ENCODE measurements at regions not wholly inside any gene's neighbourhood (a gene's known extent, or its start where the extent isn't known, plus 50 kb on each side); places are given as distances from the start of the nearest gene placed in this dataset.

DNA sequence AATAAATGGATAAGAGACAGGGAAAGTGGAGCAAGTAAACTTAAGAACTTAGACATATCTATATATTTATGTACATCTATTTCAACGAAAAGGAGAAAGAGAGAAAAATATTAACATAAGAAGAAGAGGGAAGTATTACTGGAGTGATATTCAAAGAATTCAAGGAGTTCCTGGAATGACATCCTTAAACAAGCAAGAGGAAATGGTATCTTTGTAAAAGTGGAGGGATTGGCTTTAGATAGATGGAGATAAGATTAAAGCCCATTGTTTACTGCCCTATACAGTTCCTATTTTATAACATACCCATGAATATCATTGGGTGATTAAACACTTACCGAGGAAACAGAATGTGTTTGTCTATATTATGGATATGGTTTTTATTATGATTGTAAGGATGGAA is 1036.3 kb downstream of the TTLL7 start:
- no peak overlapping the region for H3K9ac ChIP-seq
- no peaks in the 10 kb centered on the region for H4K20me1 ChIP-seq
- no peaks in the 10 kb centered on the region for H3K4me1 ChIP-seq
- H3K4me2 ChIP-seq = no peak overlapping the region
- H3K9me3 ChIP-seq (replicated peaks in 1 of 11) = no peaks in the 10 kb centered on the region
- H3K27me3 ChIP-seq = no peaks in the 10 kb centered on the region
- no peaks in the 10 kb centered on the region for H3K36me3 ChIP-seq
- no peak overlapping the region for H3K27ac ChIP-seq
- no peak overlapping the region for H3K4me3 ChIP-seq
- no peak for TF ChIP-seq Cebpa-rat (IDR thresholded peaks at IDR 0.05)

GRCh38 chr1:82950606-82951200 is 1048.2 kb downstream of the TTLL7 start:
- no peak for TF ChIP-seq Cebpa-rat (IDR thresholded peaks at IDR 0.05)
- H3K27ac ChIP-seq = no peak overlapping the region

DNA sequence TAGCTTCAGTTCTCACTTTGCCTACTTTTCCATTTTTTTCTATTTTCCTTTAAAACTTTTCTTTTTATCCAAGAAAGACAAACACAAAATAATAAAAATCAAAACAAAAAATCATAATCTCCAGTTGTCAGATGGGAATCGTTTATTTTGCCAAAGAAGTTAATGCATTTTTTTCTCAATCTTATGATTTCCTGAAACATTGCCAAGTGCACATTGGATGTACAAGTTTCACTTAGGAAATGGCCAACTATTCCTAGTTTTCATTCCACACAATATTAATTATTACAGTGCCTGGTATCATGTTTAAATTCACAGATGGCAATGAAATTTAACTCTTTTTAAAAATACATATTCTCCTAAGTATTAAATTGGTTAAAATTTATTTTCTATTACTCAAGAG is 1050.5 kb downstream of the TTLL7 start:
- Histone ChIP-seq H3K4me2 (no peak overlapping the region), H3K4me1 (no peaks in the 10 kb centered on the region), H4K20me1 (no peaks in the 10 kb centered on the region), H3K9ac (no peak overlapping the region), H3K36me3 (no peaks in the 10 kb centered on the region), H3K4me3 (no peak overlapping the region), H3K9me3 (replicated peaks in 1 of 11) (no peaks in the 10 kb centered on the region), H3K27ac (no peak overlapping the region), H3K27me3 (no peaks in the 10 kb centered on the region)
- TF ChIP-seq Cebpa-rat (IDR thresholded peaks at IDR 0.05) = no peak

More at GRCh38 chr1:82950606-82951200, 1048.2 kb downstream of the TTLL7 start:
- H3K9me3 ChIP-seq (replicated peaks in 1 of 11) = no peaks in the 10 kb centered on the region
- no peaks in the 10 kb centered on the region for H3K36me3 ChIP-seq
- H3K27me3 ChIP-seq = no peaks in the 10 kb centered on the region
- H3K9ac ChIP-seq = no peak overlapping the region
- no peaks in the 10 kb centered on the region for H3K4me1 ChIP-seq
- H4K20me1 ChIP-seq = no peaks in the 10 kb centered on the region
- no peak overlapping the region for H3K4me3 ChIP-seq
- no peak overlapping the region for H3K4me2 ChIP-seq

GRCh38 chr1:82947278-82947677 is 1051.7 kb downstream of the TTLL7 start:
- no peak overlapping the region for H3K27ac ChIP-seq
- no peak overlapping the region for H3K4me3 ChIP-seq
- no peaks in the 10 kb centered on the region for H4K20me1 ChIP-seq
- no peak overlapping the region for H3K4me2 ChIP-seq
- no peaks in the 10 kb centered on the region for H3K4me1 ChIP-seq
- no peak overlapping the region for H3K9ac ChIP-seq
- no peak for TF ChIP-seq Cebpa-rat (IDR thresholded peaks at IDR 0.05)
- no peaks in the 10 kb centered on the region for H3K27me3 ChIP-seq
- no peaks in the 10 kb centered on the region for H3K36me3 ChIP-seq
- H3K9me3 ChIP-seq (replicated peaks in 1 of 11) = no peaks in the 10 kb centered on the region

GRCh38 chr1:82946096-82946605 is 1052.8 kb downstream of the TTLL7 start:
- Histone ChIP-seq H3K9ac (no peak overlapping the region), H3K27me3 (no peaks in the 10 kb centered on the region), H4K20me1 (no peaks in the 10 kb centered on the region), H3K4me1 (no peaks in the 10 kb centered on the region), H3K36me3 (no peaks in the 10 kb centered on the region), H3K27ac (no peak overlapping the region), H3K4me3 (no peak overlapping the region), H3K9me3 (replicated peaks in 1 of 11) (no peaks in the 10 kb centered on the region), H3K4me2 (no peak overlapping the region)
- TF ChIP-seq Cebpa-rat (IDR thresholded peaks at IDR 0.05) = no peak

DNA sequence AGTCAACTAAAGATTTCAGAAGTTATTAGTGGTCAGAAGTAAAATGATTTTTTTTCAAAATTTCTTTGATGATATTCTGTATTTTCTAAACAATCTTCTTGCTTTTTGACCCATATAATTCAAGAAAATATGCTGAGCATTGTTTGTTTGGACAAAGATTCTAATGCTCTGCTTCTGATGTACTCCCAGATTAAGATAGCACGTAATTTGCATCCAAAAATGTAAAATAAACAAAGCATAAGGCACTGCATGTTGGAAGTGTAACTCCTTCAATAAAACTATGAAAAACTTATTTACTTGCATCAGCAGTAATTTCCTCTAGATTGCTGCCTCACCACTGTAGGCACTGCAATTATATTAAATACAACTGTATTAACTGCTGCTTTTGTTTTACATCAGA is 1054.1 kb downstream of the TTLL7 start:
- H3K9ac ChIP-seq = no peak overlapping the region
- TF ChIP-seq Cebpa-rat (IDR thresholded peaks at IDR 0.05) = no peak
- no peaks in the 10 kb centered on the region for H3K36me3 ChIP-seq
- H4K20me1 ChIP-seq = no peaks in the 10 kb centered on the region
- H3K4me3 ChIP-seq = no peak overlapping the region
- H3K4me1 ChIP-seq = no peaks in the 10 kb centered on the region
- no peaks in the 10 kb centered on the region for H3K9me3 ChIP-seq (replicated peaks in 1 of 11)
- no peaks in the 10 kb centered on the region for H3K27me3 ChIP-seq
- H3K27ac ChIP-seq = no peak overlapping the region
- no peak overlapping the region for H3K4me2 ChIP-seq

DNA sequence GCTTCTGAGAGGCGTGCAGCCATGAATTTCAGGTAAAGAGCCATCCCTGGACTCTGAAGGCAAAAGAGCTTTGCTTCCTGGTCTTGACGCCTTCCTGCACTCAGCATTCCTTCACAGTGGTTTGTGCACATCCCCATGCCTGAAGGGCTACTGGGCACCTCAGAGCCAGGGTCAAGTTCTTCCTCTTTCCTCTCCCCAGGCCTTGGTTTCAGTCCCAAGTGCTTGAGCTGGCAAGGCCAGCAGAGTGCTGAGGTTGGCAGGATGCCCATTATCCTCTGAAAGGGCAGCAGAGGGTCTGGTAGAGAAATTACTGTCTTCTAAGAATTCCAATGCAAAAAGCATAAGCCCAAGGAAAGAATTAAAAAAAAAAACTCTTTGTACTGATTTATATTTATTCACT is 1064.9 kb downstream of the TTLL7 start:
- TF ChIP-seq Cebpa-rat (IDR thresholded peaks at IDR 0.05) = no peak
- Histone ChIP-seq H3K9me3 (replicated peaks in 1 of 11) (no peaks in the 10 kb centered on the region), H3K4me2 (no peak overlapping the region), H4K20me1 (no peaks in the 10 kb centered on the region), H3K4me1 (peaks cover 0 to 6% (median 0%) of the 10 kb centered on the region in 10 experiments; a peak in 5 of 20 replicates), H3K27ac (no peak overlapping the region), H3K27me3 (no peaks in the 10 kb centered on the region), H3K4me3 (no peak overlapping the region), H3K9ac (no peak overlapping the region), H3K36me3 (no peaks in the 10 kb centered on the region)

- no peak overlapping the region for H3K9ac ChIP-seq
- H3K4me3 ChIP-seq = no peak overlapping the region
- H3K27ac ChIP-seq = no peak overlapping the region
- H3K4me2 ChIP-seq = no peak overlapping the region
- H3K4me1 ChIP-seq = peaks cover 0 to 6% (median 0%) of the 10 kb centered on the region in 10 experiments; a peak in 5 of 20 replicates
- no peaks in the 10 kb centered on the region for H4K20me1 ChIP-seq
- no peak for TF ChIP-seq Cebpa-rat (IDR thresholded peaks at IDR 0.05)
- H3K9me3 ChIP-seq (replicated peaks in 1 of 11) = no peaks in the 10 kb centered on the region
- no peaks in the 10 kb centered on the region for H3K36me3 ChIP-seq
- H3K27me3 ChIP-seq = no peaks in the 10 kb centered on the region
Observed at GRCh38 chr1:82932727-82933126, 1066.2 kb downstream of the TTLL7 start.

- Histone ChIP-seq H3K4me1 (peaks cover 0 to 6% (median 3%) of the 10 kb centered on the region in 10 experiments; a peak in 7 of 20 replicates), H3K9me3 (replicated peaks in 1 of 11) (no peaks in the 10 kb centered on the region), H3K36me3 (no peaks in the 10 kb centered on the region), H3K4me2 (no peak overlapping the region), H3K27me3 (no peaks in the 10 kb centered on the region), H4K20me1 (no peaks in the 10 kb centered on the region), H3K27ac (no peak overlapping the region), H3K9ac (no peak overlapping the region), H3K4me3 (no peak overlapping the region)
- no peak for TF ChIP-seq Cebpa-rat (IDR thresholded peaks at IDR 0.05)
Observed at GRCh38 chr1:82932207-82932606, 1066.7 kb downstream of the TTLL7 start.

DNA sequence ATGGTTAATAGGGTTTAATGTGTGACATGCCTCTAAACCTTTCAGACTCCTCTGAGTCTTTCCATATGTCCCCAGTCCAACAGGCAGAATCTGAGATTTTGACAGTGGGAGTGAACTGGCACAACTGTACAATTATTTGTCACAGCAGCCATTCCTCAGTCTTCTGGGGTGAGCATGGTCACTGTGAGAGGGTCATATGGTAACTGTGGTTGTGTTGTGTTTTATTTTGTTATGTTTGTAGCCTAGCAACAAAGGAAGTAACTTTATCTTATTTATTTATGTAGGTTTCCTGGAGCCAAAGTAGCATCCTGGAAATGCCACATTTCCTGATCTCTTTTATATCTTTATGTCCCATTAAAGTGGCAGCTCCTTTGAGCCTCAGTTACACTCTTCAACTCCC is 1067.9 kb downstream of the TTLL7 start:
- peaks cover 0 to 7% (median 3%) of the 10 kb centered on the region in 10 experiments; a peak in 7 of 20 replicates for H3K4me1 ChIP-seq
- no peaks in the 10 kb centered on the region for H3K9me3 ChIP-seq (replicated peaks in 1 of 11)
- no peak overlapping the region; a peak in 1 of 22 replicates for H3K27ac ChIP-seq
- H3K9ac ChIP-seq = no peak overlapping the region
- no peaks in the 10 kb centered on the region for H3K36me3 ChIP-seq
- no peaks in the 10 kb centered on the region for H3K27me3 ChIP-seq
- no peak overlapping the region for H3K4me3 ChIP-seq
- no peak for TF ChIP-seq Cebpa-rat (IDR thresholded peaks at IDR 0.05)
- H4K20me1 ChIP-seq = no peaks in the 10 kb centered on the region
- H3K4me2 ChIP-seq = peak overlapping the region in 4 of 11 experiments; percentile 6 to 51 (median 24); a peak in 4 of 22 replicates
